ENCODE measurements at regions not wholly inside any gene's neighbourhood (a gene's known extent, or its start where the extent isn't known, plus 50 kb on each side); places are given as distances from the start of the nearest gene placed in this dataset.
A peak's percentile ranks its signal among the peaks of the same experiment; 100 is the strongest.

DNA sequence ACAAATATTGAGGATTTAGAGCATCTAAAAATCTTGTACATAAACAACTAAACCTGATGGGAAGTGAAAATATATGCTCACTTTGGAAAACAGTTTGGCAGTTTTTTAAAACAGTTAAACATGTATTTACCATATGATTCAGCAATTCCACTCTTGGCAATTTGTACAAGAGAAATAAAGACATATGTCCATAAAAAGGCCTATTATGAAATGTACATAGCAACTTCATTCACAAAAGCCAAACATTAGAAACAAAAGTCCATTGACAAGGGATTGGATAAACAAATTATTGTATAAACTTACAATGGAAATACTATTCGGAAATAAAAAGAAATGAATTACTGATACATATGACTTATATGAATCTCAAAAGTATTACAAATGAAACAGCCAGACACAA lies 196.2 kb upstream of the SLC24A2 start:
- Histone ChIP-seq H4K20me1 (ENCODE audit: insufficient read depth, low read length) (no peaks in the 10 kb centered on the region), H3K79me2 (ENCODE audit: insufficient read depth, low read depth, low read length) (no peaks in the 10 kb centered on the region), H3K9me2 (ENCODE audit: insufficient read depth, low read length) (no peaks in the 10 kb centered on the region), H3K27ac (ENCODE audit: low read depth, low read length, poor library complexity, severe bottlenecking) (no peak overlapping the region), H3K4me2 (ENCODE audit: low read length) (no peak overlapping the region), H2AFZ (ENCODE audit: low read length) (no peak overlapping the region), H3K4me3 (ENCODE audit: low read depth, low read length, poor library complexity, severe bottlenecking) (no peak overlapping the region), H3K36me3 (ENCODE audit: insufficient read depth, low read length) (no peaks in the 10 kb centered on the region), H3K4me1 (ENCODE audit: insufficient read depth, low read length, poor library complexity, severe bottlenecking) (no peaks in the 10 kb centered on the region), H3K9me3 (ENCODE audit: low read length) (no peaks in the 10 kb centered on the region)
- BruUV-seq (replicated peaks): no TSS peak
- no peak for DNase-seq (ENCODE audit: low spot score)
- intact Hi-C loops (cut with micrococcal nuclease; ENCODE audit: unreplicated experiment): no loop called here
- ChIA-PET POLR2A (interaction anchor here (0.9 kb wide), 1 partner anchor 11 kb away, joined by 3 read pairs; no protein-coding TSS in a partner anchor), CTCF (ENCODE audit: unreplicated experiment) (no interaction called here)
- TF ChIP-seq CTCF (conservative IDR thresholded peaks at IDR 0.05; ENCODE audit: low read length) (no peak), EZH2phosphoT487 (IDR thresholded peaks at IDR 0.05; ENCODE audit: borderline replicate concordance, low read depth, low read length) (no peak)

DNA sequence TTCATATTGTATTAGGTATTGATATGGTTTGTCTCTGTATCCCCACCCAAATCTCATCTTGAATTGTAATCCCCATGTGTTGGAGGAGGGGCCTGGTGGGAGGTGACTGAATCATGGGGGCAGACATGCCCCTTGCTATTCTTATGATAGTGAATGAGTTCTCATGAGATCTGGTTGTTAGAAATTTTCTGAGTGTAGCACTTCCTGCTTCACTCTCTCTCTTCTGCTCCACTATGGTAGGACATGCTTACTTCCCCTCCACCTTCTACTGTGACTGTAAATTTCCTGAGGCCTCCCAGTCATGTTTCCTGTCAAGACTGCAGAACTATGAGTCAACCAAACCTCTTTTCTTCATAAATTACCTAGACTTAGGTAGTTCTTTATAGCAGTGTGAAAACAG lies 187.4 kb upstream of the SLC24A2 start:
- POLR2A ChIA-PET: no interaction called here
- peak; percentile 14 for DNase-seq (ENCODE audit: low spot score)
- no peak overlapping the region for H3K27ac ChIP-seq (ENCODE audit: low read depth, low read length, poor library complexity, severe bottlenecking)
- no peaks in the 10 kb centered on the region for H4K20me1 ChIP-seq (ENCODE audit: insufficient read depth, low read length)
- CTCF ChIA-PET (ENCODE audit: unreplicated experiment): no interaction called here
- no peaks in the 10 kb centered on the region for H3K4me1 ChIP-seq (ENCODE audit: insufficient read depth, low read length, poor library complexity, severe bottlenecking)
- intact Hi-C loops (cut with micrococcal nuclease; ENCODE audit: unreplicated experiment): no loop called here
- no peaks in the 10 kb centered on the region for H3K9me2 ChIP-seq (ENCODE audit: insufficient read depth, low read length)
- H3K9me3 ChIP-seq (ENCODE audit: low read length): no peaks in the 10 kb centered on the region
- no peak for TF ChIP-seq CTCF (conservative IDR thresholded peaks at IDR 0.05; ENCODE audit: low read length)
- TF ChIP-seq EZH2phosphoT487 (IDR thresholded peaks at IDR 0.05; ENCODE audit: borderline replicate concordance, low read depth, low read length): no peak
- H3K79me2 ChIP-seq (ENCODE audit: insufficient read depth, low read depth, low read length): no peaks in the 10 kb centered on the region
- H3K4me2 ChIP-seq (ENCODE audit: low read length): no peak overlapping the region
- no peak overlapping the region for H3K4me3 ChIP-seq (ENCODE audit: low read depth, low read length, poor library complexity, severe bottlenecking)
- no peak overlapping the region for H2AFZ ChIP-seq (ENCODE audit: low read length)
- H3K36me3 ChIP-seq (ENCODE audit: insufficient read depth, low read length): no peaks in the 10 kb centered on the region
- no TSS peak for BruUV-seq (replicated peaks)

GRCh38 chr9:19975499-19975898 lies 186.7 kb upstream of the SLC24A2 start:
- no peak overlapping the region for H3K27ac ChIP-seq (ENCODE audit: low read depth, low read length, poor library complexity, severe bottlenecking)
- POLR2A ChIA-PET: no interaction called here
- no peaks in the 10 kb centered on the region for H3K9me3 ChIP-seq (ENCODE audit: low read length)
- no peaks in the 10 kb centered on the region for H3K79me2 ChIP-seq (ENCODE audit: insufficient read depth, low read depth, low read length)
- no peak for TF ChIP-seq EZH2phosphoT487 (IDR thresholded peaks at IDR 0.05; ENCODE audit: borderline replicate concordance, low read depth, low read length)
- no peak for TF ChIP-seq CTCF (conservative IDR thresholded peaks at IDR 0.05; ENCODE audit: low read length)
- H3K4me3 ChIP-seq (ENCODE audit: low read depth, low read length, poor library complexity, severe bottlenecking): no peak overlapping the region
- no peak overlapping the region for H2AFZ ChIP-seq (ENCODE audit: low read length)
- H4K20me1 ChIP-seq (ENCODE audit: insufficient read depth, low read length): no peaks in the 10 kb centered on the region
- DNase-seq (ENCODE audit: low spot score): no peak
- no TSS peak for BruUV-seq (replicated peaks)
- no peaks in the 10 kb centered on the region for H3K4me1 ChIP-seq (ENCODE audit: insufficient read depth, low read length, poor library complexity, severe bottlenecking)
- CTCF ChIA-PET (ENCODE audit: unreplicated experiment): no interaction called here
- H3K36me3 ChIP-seq (ENCODE audit: insufficient read depth, low read length): no peaks in the 10 kb centered on the region
- H3K4me2 ChIP-seq (ENCODE audit: low read length): no peak overlapping the region
- no peaks in the 10 kb centered on the region for H3K9me2 ChIP-seq (ENCODE audit: insufficient read depth, low read length)
- intact Hi-C loops (cut with micrococcal nuclease; ENCODE audit: unreplicated experiment): no loop called here

All from OCI-LY7 (cell line).